Ascending aorta (tissue), 2 donors: ENCODE measurements at regions not wholly inside any gene's neighbourhood (a gene's known extent, or its start where the extent isn't known, plus 50 kb on each side); places are given as distances from the start of the nearest gene placed in this dataset.

Experiments
- DNase-seq, 2 donors: peaks; one replicate each; pipeline ENCODE4 v3.0.0-alpha.2; 2019; ENCODE audit warnings: low spot score in 2 of 2
- H3K27ac ChIP-seq, 2 donors: fragments of 200-600 bp; sonication (generic); one replicate each; pipeline ENCODE4 v1.5.1; 2016 to 2017; ENCODE audit warnings: mild to moderate bottlenecking in 1 of 2
- H3K27me3 ChIP-seq: fragments of 200-600 bp; sonication (generic); one replicate; pipeline ENCODE4 v1.5.1; 2017
- H3K36me3 ChIP-seq, 2 donors: fragments of 200-600 bp; sonication (generic); one replicate each; pipeline ENCODE4 v1.5.1; 2016
- H3K4me1 ChIP-seq, 2 donors: fragments of 200-600 bp; sonication (generic); one replicate each; pipeline ENCODE4 v1.5.1; 2016 to 2017; ENCODE audit warnings: mild to moderate bottlenecking in 1 of 2
- H3K4me3 ChIP-seq, 2 donors: fragments of 200-600 bp; sonication (generic); one replicate each; pipeline ENCODE4 v1.5.1; 2016 to 2017; ENCODE audit warnings: mild to moderate bottlenecking in 1 of 2
- H3K9me3 ChIP-seq, 2 donors: fragments of 200-600 bp; sonication (generic); one replicate each; pipeline ENCODE4 v1.5.1; 2016
- CTCF ChIP-seq, 3 experiments: fragments of 200-600 bp in 2 of 3; fragments of 450-650 bp in 1 of 3; sonication (generic) in 2 of 3; IDR thresholded peaks; one replicate each; pipeline ENCODE4 v1.5.1; 2016 to 2019; ENCODE audit warnings: antibody characterized with exemption in 3 of 3, mild to moderate bottlenecking in 1 of 3, moderate library complexity in 1 of 3
- intact Hi-C: fragments of 100-400 bp; cut with DNase I; formaldehyde crosslinking; loops from one replicate; pipeline ENCODE4 v1.15.1; 2023

- no peak overlapping the region for H3K27ac ChIP-seq
- no peak for DNase-seq
- intact Hi-C loops: no loop called here
- no peak for TF ChIP-seq CTCF (IDR thresholded peaks at IDR 0.05)
- H3K9me3 ChIP-seq: no peaks in the 10 kb centered on the region
- H3K36me3 ChIP-seq: no peaks in the 10 kb centered on the region
- no peak overlapping the region for H3K4me3 ChIP-seq
- peaks cover 0 to 12% of the 10 kb centered on the region in 2 donors for H3K4me1 ChIP-seq
- no peaks in the 10 kb centered on the region for H3K27me3 ChIP-seq
These were observed 395.4 kb upstream of the NFE2L3 start for GRCh38 chr7:25756601-25757000.

GRCh38 chr7:25758559-25758958 lies 393.4 kb upstream of the NFE2L3 start:
- H3K4me1 ChIP-seq: peaks cover 0 to 7% of the 10 kb centered on the region in 2 donors
- no peak for DNase-seq
- no peaks in the 10 kb centered on the region for H3K36me3 ChIP-seq
- no peak for TF ChIP-seq CTCF (IDR thresholded peaks at IDR 0.05)
- H3K9me3 ChIP-seq: no peaks in the 10 kb centered on the region
- no peaks in the 10 kb centered on the region for H3K27me3 ChIP-seq
- H3K27ac ChIP-seq: no peak overlapping the region
- H3K4me3 ChIP-seq: no peak overlapping the region
- intact Hi-C loops: no loop called here

GRCh38 chr7:25759286-25759685 lies 392.7 kb upstream of the NFE2L3 start:
- intact Hi-C loops: no loop called here
- Histone ChIP-seq H3K36me3 (no peaks in the 10 kb centered on the region), H3K27ac (no peak overlapping the region), H3K9me3 (no peaks in the 10 kb centered on the region), H3K27me3 (no peaks in the 10 kb centered on the region), H3K4me3 (no peak overlapping the region), H3K4me1 (no peaks in the 10 kb centered on the region)
- no peak for TF ChIP-seq CTCF (IDR thresholded peaks at IDR 0.05)
- DNase-seq: no peak

- Histone ChIP-seq H3K4me3 (no peak overlapping the region), H3K9me3 (no peaks in the 10 kb centered on the region), H3K4me1 (no peaks in the 10 kb centered on the region), H3K27ac (no peak overlapping the region), H3K27me3 (no peaks in the 10 kb centered on the region), H3K36me3 (no peaks in the 10 kb centered on the region)
- intact Hi-C loops: no loop called here
- no peak for DNase-seq
- no peak for TF ChIP-seq CTCF (IDR thresholded peaks at IDR 0.05)
These were observed 392.2 kb upstream of the NFE2L3 start for GRCh38 chr7:25759748-25760147.

GRCh38 chr7:25762511-25763462 lies 389.2 kb upstream of the NFE2L3 start:
- no peak for TF ChIP-seq CTCF (IDR thresholded peaks at IDR 0.05)
- H3K27me3 ChIP-seq: no peaks in the 10 kb centered on the region
- no peak overlapping the region for H3K27ac ChIP-seq
- no peak for DNase-seq
- no peaks in the 10 kb centered on the region for H3K4me1 ChIP-seq
- no peaks in the 10 kb centered on the region for H3K36me3 ChIP-seq
- H3K9me3 ChIP-seq: no peaks in the 10 kb centered on the region
- no peak overlapping the region for H3K4me3 ChIP-seq
- intact Hi-C loops: no loop called here
